Stimulated activated CD4-positive, alpha-beta T cell treated with anti-CD3 and anti-CD28 coated beads, Interleukin-4, amount 100 ng/mL, for 4 hours (primary cell): ENCODE measurements at regions not wholly inside any gene's neighbourhood (a gene's known extent, or its start where the extent isn't known, plus 50 kb on each side); places are given as distances from the start of the nearest gene placed in this dataset.
"Not testable (repeated sequence)": the region's sequence is repeated elsewhere in the genome, so short reads cannot be mapped to it uniquely, and the experiment has no call there.

Experiments
- DNase-seq, 2 experiments: peaks; one replicate each; pipeline ENCODE4 v3.0.0-alpha.2; 2020

DNA sequence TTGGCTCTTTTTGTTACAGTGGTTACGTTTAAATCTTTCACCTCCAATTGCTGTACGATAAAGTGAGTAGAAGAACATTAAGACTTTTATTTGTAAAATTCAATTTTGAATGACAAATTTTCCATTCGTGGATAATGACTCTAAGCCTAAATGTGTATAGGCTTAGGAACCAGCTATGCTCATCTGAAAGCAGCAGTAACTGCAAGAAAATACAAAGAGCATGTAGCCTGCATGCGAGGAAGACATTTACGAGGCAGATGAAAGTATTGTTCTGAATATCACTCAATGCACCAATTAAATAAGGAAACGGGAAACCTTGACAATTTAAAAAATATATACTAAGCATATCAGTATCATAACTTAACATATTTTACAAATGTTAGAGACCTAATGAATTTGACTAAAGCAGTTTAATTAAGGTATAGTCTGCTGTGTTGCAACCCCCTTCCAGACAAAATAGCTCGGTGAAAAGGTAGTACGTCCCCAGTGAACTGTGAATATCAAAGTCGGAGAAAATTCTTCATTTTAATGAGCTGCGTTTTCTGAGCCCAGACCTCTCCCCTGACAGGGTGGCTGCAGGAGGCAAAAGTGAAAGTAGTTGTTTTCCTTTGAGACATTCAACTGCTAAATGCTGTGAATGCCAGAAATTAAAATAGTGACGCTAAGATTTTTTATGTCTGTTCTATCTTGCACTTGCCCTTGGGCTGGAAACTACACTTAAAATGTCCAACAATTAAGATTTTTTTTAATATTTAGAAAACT is 1236.5 kb upstream of the TENM3 start:
- no peak for DNase-seq

DNA sequence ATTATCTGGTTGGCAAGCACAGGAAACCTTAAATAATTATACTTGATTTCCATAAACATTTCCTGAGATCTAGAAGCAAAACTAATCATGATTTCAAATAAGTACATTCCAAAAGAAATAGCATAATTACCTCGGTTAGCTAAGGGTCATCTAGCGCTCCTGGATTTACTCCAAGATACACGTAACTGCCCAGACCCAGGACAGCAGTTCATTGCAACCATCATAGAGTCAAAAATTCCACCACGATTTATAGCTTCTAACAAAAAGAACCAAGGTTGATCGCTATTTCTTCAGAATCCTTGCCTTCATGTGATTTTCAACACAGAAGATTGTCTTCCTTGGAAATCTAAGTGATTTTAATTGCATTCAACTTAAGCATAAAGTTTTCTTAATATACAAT is 1235.5 kb upstream of the TENM3 start:
- no peak for DNase-seq

DNA sequence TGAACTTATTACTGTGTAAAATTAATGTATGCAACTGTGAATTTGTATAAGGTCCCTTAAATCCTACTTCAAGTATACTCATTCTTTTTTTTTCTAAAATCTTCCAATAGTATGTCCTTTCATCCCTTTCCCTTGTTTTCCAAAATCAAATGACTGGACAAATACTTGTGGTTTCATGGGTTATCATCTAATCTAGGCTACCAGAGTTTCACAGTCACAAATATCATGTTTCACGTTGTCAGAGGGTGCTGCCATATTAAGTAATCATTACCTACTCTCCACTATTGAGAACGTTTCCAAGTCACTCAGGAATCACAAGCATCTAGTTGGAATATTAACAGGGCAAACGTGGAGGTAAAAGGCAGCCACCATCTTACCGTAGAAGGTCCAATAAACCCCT is 1235.0 kb upstream of the TENM3 start:
- no peak for DNase-seq

DNA sequence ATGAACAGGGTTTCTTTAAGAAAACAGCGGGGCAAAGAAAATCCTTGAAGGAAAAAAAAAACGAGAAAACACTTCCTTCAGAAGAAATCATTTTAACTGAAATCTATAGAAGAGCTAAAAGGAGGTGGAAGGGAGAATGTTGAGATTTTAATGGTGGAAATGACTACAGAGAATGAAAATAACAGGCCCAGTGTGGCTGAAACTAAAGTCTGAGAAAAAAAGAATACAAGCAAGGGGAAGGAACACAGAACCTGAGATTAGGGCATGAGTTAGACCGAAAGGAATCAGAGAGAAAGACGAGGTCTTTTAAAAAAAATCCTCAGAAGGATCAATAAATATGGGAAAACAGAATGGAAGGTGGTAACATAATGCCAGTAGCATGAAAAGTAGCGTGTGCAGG is 1230.0 kb upstream of the TENM3 start:
- no peak for DNase-seq

DNA sequence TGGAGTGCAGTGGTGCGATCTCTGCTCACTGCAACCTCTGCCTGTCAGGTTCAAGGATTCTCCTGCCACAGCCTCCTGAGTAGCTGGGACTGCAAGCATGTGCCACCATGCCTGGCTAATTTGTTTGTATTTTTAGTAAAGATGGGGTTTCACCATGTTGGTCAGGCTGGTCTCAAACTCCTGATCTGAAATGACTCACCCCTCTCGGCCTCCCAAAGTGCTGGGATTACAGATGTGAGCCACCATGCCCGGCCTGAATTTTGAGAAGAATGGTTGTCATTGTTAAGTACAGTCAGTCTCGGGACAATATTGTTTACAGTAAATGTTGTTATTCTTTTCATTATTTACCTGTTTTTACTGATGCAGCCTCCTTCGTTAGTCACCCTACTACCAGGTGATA is 1226.2 kb upstream of the TENM3 start:
- DNase-seq, result no peak

DNA sequence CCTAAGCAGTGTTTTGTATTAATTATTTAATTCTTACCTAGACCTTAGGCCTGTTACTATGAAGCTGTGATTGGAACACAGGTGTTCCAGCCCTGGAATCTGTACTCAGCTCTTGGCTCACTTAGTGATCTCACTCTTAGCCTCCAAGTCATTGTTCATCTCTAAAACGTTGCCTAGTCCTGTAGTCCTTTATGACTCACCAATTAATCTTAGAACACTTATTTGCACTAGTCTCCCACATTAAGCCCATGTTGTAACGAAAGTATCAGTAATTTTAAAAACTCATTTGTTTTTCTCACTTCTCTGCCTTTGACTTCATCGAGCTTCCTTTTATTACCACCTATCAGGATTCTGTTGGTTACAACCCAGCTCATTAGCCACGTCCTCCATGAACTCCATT is 1224.7 kb upstream of the TENM3 start:
- DNase-seq, result no peak

DNA sequence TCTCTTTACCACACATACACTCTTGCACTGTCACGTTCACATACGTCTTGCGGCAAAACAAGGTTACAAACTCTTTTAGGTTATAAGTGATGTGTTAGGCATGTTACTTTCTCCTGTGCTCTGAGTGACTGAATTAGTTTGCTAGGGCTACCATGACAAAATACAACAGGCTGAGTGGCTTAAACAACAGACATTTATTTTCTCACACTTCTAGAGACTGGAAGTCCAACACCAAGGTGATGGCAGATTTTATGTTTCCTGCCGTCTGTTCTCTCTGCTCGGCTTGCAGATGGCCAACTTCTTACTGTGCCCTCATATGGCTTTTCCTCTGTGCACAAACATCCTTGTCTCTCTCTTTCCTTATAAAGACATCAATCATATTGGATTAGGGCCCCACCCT is 1224.3 kb upstream of the TENM3 start:
- DNase-seq, result no peak

DNA sequence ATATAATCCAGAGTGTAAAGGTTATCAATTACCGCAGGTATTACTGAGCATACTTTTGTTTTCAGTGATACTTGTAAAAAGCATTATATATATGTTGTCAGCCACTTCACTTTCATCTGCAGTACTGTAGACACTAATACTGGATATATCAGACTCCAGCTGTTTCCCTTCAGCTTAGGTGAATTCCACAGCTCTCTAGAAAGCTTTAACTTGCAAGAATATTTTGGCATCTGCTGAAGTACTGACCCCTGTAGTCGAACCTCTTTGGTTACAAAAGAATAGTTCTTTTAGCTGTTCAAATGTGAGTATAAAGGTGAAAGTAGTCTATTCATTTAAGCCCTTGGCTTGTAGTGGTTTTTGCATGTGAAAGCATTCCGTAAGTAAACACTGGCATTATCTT is 1222.7 kb upstream of the TENM3 start:
- no peak for DNase-seq

DNA sequence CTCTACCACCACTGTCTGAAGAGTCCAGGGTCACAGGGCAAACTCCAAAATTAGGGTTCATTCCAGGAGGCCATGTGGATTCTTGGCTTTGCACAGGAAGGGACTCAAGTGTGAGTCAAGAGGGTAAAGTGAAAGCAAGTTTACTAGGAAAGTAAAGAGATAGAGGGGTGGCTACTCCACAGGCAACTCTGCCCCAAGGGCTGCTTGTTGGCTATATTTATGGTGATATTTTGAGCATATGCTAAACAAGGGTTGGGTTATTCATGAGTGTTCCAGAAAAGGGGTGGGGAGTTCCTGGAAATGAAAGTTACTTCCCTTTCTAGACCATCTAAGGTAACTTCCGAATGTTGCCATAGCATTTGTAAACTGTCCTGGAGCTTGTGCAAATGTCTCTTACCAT is 1222.0 kb upstream of the TENM3 start:
- no peak for DNase-seq

DNA sequence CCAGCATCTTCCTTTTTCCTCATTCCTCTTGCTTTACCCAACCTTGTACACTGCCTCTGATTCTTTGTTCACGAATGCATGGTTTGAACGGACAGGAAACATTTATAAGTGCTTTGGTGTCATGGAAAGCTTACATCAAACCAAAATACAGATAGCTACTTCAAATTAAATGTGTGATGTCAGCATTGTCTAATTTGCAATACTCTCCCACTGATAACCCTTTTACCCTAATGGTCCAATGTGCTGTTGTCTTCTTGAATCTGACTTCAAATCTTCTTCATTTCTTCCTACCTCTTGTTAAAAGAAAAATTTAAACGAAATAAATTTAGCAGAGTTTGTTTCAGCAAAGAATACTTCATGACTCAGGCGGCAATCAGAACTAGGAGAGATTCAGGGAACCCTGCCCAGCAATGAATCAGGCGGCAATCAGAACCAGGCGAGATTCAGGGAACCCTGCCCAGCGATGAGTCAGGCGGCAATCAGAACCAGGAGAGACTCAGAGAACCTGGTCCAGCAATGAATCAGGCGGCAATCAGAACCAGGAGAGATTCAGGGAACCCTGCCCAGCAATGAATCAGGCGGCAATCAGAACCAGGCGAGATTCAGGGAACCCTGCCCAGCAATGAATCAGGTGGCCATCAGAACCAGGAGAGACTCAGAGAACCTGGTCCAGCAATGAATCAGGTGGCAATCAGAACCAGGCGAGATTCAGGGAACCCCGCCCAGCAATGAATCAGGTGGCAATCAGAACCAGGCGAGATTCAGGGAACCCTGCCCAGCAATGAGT is 1212.9 kb upstream of the TENM3 start:
- not testable (repeated sequence) for DNase-seq

DNA sequence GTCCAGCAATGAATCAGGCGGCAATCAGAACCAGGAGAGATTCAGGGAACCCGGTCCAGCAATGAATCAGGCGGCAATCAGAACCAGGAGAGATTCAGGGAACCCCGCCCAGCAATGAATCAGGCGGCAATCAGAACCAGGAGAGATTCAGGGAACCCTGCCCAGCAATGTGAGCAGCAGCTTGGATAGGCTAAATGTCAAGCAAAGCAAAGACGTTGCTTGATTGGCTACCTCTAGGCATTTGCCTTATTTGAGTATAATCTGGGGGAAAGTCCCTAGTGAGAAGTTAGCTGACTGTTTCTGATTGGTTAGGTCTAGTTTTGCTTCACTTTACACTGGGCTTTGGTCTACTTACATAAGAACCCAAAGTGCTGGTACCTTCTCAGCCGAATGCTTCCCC is 1212.2 kb upstream of the TENM3 start:
- DNase-seq, result no peak

DNA sequence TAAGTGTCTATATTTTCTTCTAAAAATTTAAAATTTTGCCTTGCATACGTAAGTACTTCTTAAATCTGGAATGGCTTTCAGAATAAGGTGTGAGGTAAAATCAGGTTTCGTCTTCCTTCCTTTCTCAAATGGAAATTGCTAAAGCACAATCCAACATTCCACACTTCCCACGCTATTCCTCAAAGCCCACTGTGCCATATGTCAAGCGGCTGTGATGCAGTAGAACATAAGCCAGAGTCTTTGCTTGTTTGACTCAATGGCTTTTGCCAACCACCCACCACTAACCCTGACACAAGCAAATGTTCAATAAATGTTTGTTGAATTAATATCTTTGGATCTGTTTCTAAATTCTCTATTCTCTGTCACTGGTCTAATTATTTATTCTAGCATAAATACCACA is 1199.7 kb upstream of the TENM3 start:
- DNase-seq, result no peak

DNA sequence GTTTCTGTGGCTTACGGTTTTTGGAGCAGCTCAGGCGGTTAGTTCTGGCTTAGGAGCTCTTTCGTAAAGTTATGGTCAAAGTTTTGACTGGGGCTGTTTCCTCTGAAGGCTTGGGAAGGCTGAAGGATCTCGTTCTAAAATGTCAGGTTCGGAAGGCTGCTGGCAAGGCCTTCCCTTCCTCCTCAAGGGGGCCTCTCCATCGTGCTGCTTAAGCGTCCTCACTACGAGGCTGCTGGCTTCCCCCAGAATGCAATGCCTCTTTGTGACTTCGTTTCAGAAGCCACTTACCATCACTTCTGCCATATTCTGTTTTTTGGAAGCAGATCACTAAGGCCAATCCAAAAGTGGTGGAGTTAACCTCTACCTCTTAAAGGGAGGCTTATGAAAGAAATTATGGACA is 1196.4 kb upstream of the TENM3 start:
- DNase-seq, result no peak

DNA sequence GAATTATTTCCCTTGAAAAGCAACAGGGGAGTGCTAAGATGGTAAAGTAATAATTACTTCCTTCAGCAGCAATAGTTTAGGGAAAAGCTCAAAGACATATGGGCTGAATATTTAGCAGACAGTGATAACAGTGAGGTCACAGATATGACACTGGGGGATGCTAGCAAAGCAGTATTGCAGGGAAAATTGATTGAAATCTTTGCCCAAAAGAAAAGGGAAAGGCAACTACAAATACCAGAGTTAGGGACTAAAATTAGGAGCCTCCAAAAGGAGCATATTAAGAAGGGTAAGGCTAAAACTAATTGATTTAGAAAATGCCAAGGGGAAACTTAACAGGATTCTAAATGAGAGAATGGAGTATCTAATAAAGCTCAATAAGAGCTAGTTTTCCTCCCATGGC is 1191.3 kb upstream of the TENM3 start:
- DNase-seq, result no peak

DNA sequence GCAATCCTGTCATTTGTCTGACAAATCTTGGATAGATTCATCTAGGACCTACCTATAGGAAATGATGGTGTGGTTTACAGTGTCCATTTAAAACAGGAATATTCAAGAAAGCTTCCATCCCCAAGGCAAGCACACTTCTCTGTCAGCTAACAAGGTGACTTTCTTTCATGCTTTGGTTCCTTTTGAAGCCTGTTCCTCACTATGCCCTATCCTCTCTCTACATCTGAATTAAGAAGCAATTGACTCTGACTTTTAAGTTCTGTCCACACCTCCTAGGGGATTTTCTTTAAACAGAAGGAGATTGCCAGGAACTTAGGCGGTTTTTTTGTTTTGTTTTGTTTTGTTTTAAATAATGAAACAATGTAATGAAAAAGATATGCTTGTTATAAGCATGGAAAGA is 1181.4 kb upstream of the TENM3 start:
- no peak for DNase-seq

DNA sequence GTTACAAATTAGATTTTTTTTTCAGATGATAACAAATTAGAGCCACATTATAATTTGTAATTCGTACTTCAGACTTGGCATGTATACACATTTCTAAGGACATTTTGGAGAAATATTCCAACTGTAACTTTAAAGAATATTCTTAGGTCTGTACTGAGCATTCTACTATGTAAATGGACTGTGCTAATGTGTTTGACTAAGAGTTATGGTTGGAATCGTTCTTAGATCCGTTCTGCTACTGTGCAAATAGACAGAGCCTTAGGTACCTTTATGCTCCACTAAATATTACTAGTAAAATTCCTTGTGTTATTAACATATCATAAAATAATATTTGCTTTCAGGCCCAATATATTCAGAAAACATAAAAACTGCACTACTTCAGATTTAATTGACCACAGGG is 1180.0 kb upstream of the TENM3 start:
- DNase-seq, result no peak

DNA sequence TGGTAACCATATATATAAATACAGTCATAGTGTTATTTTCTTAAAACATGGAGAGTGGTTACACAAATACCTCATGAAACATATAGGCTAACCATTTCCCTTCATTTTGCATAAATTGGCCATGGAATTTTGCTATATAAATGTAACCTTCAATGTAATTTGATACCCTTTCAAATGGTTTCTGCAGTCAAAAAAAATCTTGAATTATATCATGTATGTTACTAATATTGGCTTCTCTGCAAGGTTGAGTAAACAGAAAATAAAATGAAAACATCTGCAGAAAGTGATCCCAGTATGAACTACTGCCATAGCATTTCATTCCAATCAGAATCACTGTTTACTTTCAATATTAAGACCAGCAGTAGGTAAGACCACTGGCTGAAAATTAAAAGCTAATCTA is 1165.9 kb upstream of the TENM3 start:
- DNase-seq, result no peak

DNA sequence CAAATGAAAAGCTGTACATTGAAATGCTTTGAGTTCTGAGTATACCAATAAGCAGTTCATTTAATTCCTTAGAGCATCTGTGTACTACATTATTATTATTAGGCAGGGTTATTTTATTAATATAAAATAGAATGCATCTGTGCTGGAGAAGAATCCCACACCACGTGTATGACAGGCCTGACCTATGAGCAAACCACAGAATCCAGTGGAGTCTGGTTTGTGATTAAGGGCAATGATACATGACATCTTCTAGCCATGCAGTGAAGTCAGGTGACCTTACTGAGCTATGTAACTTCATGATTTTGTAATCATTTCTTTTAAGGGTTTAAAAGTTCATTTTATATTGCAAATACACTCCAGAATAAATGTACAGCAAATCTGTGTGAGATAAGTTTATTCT is 1165.0 kb upstream of the TENM3 start:
- no peak for DNase-seq

DNA sequence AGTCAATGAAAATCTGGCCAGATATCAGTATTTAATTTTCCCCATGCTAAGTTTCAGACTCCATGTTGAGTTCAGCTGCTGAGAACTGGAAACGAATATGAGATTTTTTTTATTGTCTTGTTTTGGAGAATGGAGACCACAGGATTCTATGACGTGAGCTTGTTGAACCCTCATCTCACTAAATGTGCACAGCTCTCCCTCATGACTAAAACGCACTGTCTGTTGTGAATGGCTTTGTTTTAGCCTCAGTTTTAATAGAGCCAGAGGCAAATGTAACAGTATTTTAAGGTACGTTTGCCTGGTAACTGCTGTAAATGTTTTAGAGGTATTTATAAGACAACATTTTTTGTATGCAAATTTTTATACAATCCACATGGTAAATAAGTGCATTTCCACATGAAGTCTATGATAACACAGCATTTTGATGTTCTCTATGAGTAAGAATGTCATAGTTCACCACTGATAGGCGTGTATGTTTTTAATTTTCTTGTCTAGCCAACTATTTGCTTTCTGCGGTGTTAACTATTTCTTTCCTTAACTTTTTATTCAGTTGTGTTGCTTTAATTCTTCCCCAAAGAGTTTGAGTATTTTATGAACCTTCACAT is 1159.3 kb upstream of the TENM3 start:
- DNase-seq, result no peak

DNA sequence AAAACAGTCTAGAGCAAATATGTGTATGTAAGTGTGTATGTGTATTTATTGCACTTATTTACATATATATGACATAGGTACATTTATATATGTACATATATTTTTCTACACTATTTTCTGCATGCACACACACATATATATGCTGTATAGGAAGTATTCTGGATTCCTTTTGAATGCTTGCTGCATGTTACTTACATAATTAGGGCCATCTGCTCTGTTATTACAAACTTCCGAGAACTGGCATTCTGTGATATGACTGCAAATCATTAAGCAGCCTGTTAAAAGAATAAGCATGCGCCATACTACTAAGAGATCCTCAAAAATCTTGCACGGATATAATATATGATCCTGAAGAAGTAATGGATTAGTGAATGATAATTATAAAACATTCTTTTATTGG is 1157.6 kb upstream of the TENM3 start:
- DNase-seq, result no peak

DNA sequence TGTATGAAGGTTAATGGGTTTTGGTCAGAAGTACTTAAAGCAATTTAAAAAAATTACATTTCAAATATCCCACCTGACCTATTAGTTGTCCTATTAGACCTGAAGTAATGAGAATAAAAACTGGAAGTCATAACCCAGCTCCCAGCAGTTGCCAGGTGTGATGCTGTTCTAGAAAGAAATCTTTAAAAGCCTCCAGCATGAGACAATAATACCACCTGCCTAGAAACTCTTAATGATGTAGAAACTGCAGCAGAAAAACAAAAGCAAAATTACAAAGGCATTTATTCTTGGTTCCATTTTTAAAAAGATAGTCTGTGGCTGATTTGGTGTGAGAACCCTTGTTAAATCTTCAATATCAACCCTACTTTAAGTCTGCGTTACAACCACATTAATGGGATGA is 1137.7 kb upstream of the TENM3 start:
- no peak for DNase-seq

DNA sequence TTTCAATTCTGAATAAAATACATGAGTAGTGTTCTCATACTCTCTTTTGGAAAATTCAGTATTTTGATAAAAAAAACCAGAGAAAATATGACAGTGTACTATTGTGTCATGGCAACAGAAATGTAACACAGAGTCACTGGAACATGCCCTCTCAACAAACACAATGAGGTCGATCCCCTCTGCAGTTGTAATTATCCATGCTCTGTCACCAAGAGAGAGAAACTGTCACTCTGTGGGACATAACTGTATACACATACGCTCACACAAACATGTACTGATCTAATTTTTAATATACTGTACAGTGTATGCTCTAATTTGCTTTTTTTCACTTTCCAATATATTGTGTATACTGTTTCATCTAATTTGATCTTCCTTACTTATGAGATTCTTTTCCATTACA is 1136.8 kb upstream of the TENM3 start:
- DNase-seq, result no peak

DNA sequence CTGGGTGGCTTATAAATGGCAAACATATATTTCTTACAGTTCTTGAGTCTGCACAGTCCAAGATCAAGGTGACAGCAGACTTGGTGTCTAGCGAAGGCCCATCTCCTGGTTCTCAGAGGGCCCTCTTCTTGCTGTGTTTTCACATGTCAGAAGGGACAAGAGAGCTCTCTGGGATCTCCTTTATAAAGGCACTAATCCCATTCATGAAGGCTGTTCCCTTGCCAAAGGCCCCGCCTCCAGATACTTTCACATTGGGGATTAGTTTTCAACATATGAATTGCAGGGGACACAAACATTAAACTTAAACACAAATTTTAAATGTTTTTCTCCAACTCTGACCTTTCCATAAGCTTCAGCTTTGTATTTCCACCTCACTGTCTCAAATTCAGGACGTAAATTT is 1135.0 kb upstream of the TENM3 start:
- no peak for DNase-seq

DNA sequence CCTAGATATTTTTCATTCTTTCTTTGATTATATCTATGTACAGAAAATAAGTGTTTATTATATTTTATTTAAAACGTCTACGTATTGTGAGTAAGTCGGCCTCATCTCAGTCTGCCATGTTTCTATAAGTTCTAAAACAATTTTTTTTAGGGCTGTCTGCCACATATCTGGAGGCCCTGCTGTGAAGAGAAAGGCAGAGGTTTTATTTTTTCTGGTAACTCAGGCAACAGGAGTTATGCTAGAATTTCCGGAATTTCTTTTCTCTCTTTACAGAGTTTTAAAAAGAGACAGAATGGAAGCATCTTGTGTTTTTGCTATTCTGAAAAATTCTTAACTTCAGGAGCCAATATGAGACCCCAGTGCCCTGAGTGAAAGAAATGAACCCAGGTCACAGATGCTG is 1124.0 kb upstream of the TENM3 start:
- DNase-seq, result no peak
